ENCODE measurements at regions not wholly inside any gene's neighbourhood (a gene's known extent, or its start where the extent isn't known, plus 50 kb on each side); places are given as distances from the start of the nearest gene placed in this dataset.
A peak's percentile ranks its signal among the peaks of the same experiment; 100 is the strongest.

- Histone ChIP-seq H3K27me3 (replicated peaks; ENCODE audit: control insufficient read depth, insufficient read depth, low read length) (no peaks in the 10 kb centered on the region), H3K9me3 (ENCODE audit: control insufficient read depth, low read length) (no peaks in the 10 kb centered on the region), H3K4me1 (ENCODE audit: control insufficient read depth, insufficient read depth, low read length) (peaks cover 3% of the 10 kb centered on the region), H3K9ac (ENCODE audit: low read length) (no peak overlapping the region), H3K36me3 (ENCODE audit: control insufficient read depth, insufficient read depth, low read length, severe bottlenecking) (no peaks in the 10 kb centered on the region), H3K4me3 (ENCODE audit: low read length) (no peak overlapping the region)
- DNase-seq (ENCODE audit: low read depth) = no peak
Observed at GRCh38 chr3:73867524-73867923, 242.8 kb upstream of the PDZRN3 start.

GRCh38 chr3:73866846-73867245, 242.1 kb upstream of the PDZRN3 start:
- Histone ChIP-seq H3K4me3 (ENCODE audit: low read length) (no peak overlapping the region), H3K9ac (ENCODE audit: low read length) (no peak overlapping the region), H3K36me3 (ENCODE audit: control insufficient read depth, insufficient read depth, low read length, severe bottlenecking) (no peaks in the 10 kb centered on the region), H3K4me1 (ENCODE audit: control insufficient read depth, insufficient read depth, low read length) (peaks cover 3% of the 10 kb centered on the region), H3K27me3 (replicated peaks; ENCODE audit: control insufficient read depth, insufficient read depth, low read length) (no peaks in the 10 kb centered on the region), H3K9me3 (ENCODE audit: control insufficient read depth, low read length) (no peaks in the 10 kb centered on the region)
- no peak for DNase-seq (ENCODE audit: low read depth)

GRCh38 chr3:73863546-73864079, 238.9 kb upstream of the PDZRN3 start:
- H3K4me1 ChIP-seq (ENCODE audit: control insufficient read depth, insufficient read depth, low read length) = peaks cover 3% of the 10 kb centered on the region
- H3K36me3 ChIP-seq (ENCODE audit: control insufficient read depth, insufficient read depth, low read length, severe bottlenecking) = no peaks in the 10 kb centered on the region
- no peaks in the 10 kb centered on the region for H3K27me3 ChIP-seq (replicated peaks; ENCODE audit: control insufficient read depth, insufficient read depth, low read length)
- no peaks in the 10 kb centered on the region for H3K9me3 ChIP-seq (ENCODE audit: control insufficient read depth, low read length)
- no peak for DNase-seq (ENCODE audit: low read depth)
- no peak overlapping the region for H3K4me3 ChIP-seq (ENCODE audit: low read length)
- no peak overlapping the region for H3K9ac ChIP-seq (ENCODE audit: low read length)

GRCh38 chr3:73855813-73856212, 231.1 kb upstream of the PDZRN3 start:
- H3K36me3 ChIP-seq (ENCODE audit: control insufficient read depth, insufficient read depth, low read length, severe bottlenecking) = no peaks in the 10 kb centered on the region
- no peak for DNase-seq (ENCODE audit: low read depth)
- H3K9ac ChIP-seq (ENCODE audit: low read length) = no peak overlapping the region
- H3K4me1 ChIP-seq (ENCODE audit: control insufficient read depth, insufficient read depth, low read length) = no peaks in the 10 kb centered on the region
- no peaks in the 10 kb centered on the region for H3K27me3 ChIP-seq (replicated peaks; ENCODE audit: control insufficient read depth, insufficient read depth, low read length)
- H3K4me3 ChIP-seq (ENCODE audit: low read length) = no peak overlapping the region
- no peaks in the 10 kb centered on the region for H3K9me3 ChIP-seq (ENCODE audit: control insufficient read depth, low read length)

- no peak overlapping the region for H3K4me3 ChIP-seq (ENCODE audit: low read length)
- H3K27me3 ChIP-seq (replicated peaks; ENCODE audit: control insufficient read depth, insufficient read depth, low read length) = no peaks in the 10 kb centered on the region
- H3K9me3 ChIP-seq (ENCODE audit: control insufficient read depth, low read length) = no peaks in the 10 kb centered on the region
- H3K9ac ChIP-seq (ENCODE audit: low read length) = peak overlapping the region; percentile 6
- DNase-seq (ENCODE audit: low read depth) = peak; percentile 79
- peaks cover 5% of the 10 kb centered on the region for H3K4me1 ChIP-seq (ENCODE audit: control insufficient read depth, insufficient read depth, low read length)
- H3K36me3 ChIP-seq (ENCODE audit: control insufficient read depth, insufficient read depth, low read length, severe bottlenecking) = no peaks in the 10 kb centered on the region
Observed at GRCh38 chr3:73848173-73848906, 223.6 kb upstream of the PDZRN3 start.

GRCh38 chr3:73846951-73847350, 222.2 kb upstream of the PDZRN3 start:
- Histone ChIP-seq H3K36me3 (ENCODE audit: control insufficient read depth, insufficient read depth, low read length, severe bottlenecking) (no peaks in the 10 kb centered on the region), H3K9ac (ENCODE audit: low read length) (no peak overlapping the region), H3K9me3 (ENCODE audit: control insufficient read depth, low read length) (no peaks in the 10 kb centered on the region), H3K27me3 (replicated peaks; ENCODE audit: control insufficient read depth, insufficient read depth, low read length) (no peaks in the 10 kb centered on the region), H3K4me1 (ENCODE audit: control insufficient read depth, insufficient read depth, low read length) (peaks cover 5% of the 10 kb centered on the region), H3K4me3 (ENCODE audit: low read length) (no peak overlapping the region)
- no peak for DNase-seq (ENCODE audit: low read depth)

GRCh38 chr3:73839032-73839431, 214.3 kb upstream of the PDZRN3 start:
- H3K9me3 ChIP-seq (ENCODE audit: control insufficient read depth, low read length) = peaks cover 22% of the 10 kb centered on the region
- no peak for DNase-seq (ENCODE audit: low read depth)
- no peak overlapping the region for H3K9ac ChIP-seq (ENCODE audit: low read length)
- no peaks in the 10 kb centered on the region for H3K4me1 ChIP-seq (ENCODE audit: control insufficient read depth, insufficient read depth, low read length)
- H3K27me3 ChIP-seq (replicated peaks; ENCODE audit: control insufficient read depth, insufficient read depth, low read length) = no peaks in the 10 kb centered on the region
- no peak overlapping the region for H3K4me3 ChIP-seq (ENCODE audit: low read length)
- H3K36me3 ChIP-seq (ENCODE audit: control insufficient read depth, insufficient read depth, low read length, severe bottlenecking) = no peaks in the 10 kb centered on the region

GRCh38 chr3:73835945-73836344, 211.2 kb upstream of the PDZRN3 start:
- Histone ChIP-seq H3K4me3 (ENCODE audit: low read length) (no peak overlapping the region), H3K4me1 (ENCODE audit: control insufficient read depth, insufficient read depth, low read length) (peaks cover 5% of the 10 kb centered on the region), H3K36me3 (ENCODE audit: control insufficient read depth, insufficient read depth, low read length, severe bottlenecking) (no peaks in the 10 kb centered on the region), H3K9ac (ENCODE audit: low read length) (no peak overlapping the region), H3K9me3 (ENCODE audit: control insufficient read depth, low read length) (peaks cover 22% of the 10 kb centered on the region), H3K27me3 (replicated peaks; ENCODE audit: control insufficient read depth, insufficient read depth, low read length) (no peaks in the 10 kb centered on the region)
- DNase-seq (ENCODE audit: low read depth) = no peak

- Histone ChIP-seq H3K4me3 (ENCODE audit: low read length) (no peak overlapping the region), H3K9me3 (ENCODE audit: control insufficient read depth, low read length) (peaks cover 22% of the 10 kb centered on the region), H3K9ac (ENCODE audit: low read length) (no peak overlapping the region), H3K27me3 (replicated peaks; ENCODE audit: control insufficient read depth, insufficient read depth, low read length) (no peaks in the 10 kb centered on the region), H3K4me1 (ENCODE audit: control insufficient read depth, insufficient read depth, low read length) (peaks cover 17% of the 10 kb centered on the region), H3K36me3 (ENCODE audit: control insufficient read depth, insufficient read depth, low read length, severe bottlenecking) (no peaks in the 10 kb centered on the region)
- no peak for DNase-seq (ENCODE audit: low read depth)
Observed at GRCh38 chr3:73832426-73832825, 207.7 kb upstream of the PDZRN3 start.

- H3K9ac ChIP-seq (ENCODE audit: low read length) = no peak overlapping the region
- peaks cover 26% of the 10 kb centered on the region for H3K4me1 ChIP-seq (ENCODE audit: control insufficient read depth, insufficient read depth, low read length)
- no peaks in the 10 kb centered on the region for H3K9me3 ChIP-seq (ENCODE audit: control insufficient read depth, low read length)
- H3K36me3 ChIP-seq (ENCODE audit: control insufficient read depth, insufficient read depth, low read length, severe bottlenecking) = no peaks in the 10 kb centered on the region
- no peaks in the 10 kb centered on the region for H3K27me3 ChIP-seq (replicated peaks; ENCODE audit: control insufficient read depth, insufficient read depth, low read length)
- DNase-seq (ENCODE audit: low read depth) = no peak
- no peak overlapping the region for H3K4me3 ChIP-seq (ENCODE audit: low read length)
Observed at GRCh38 chr3:73828348-73828747, 203.6 kb upstream of the PDZRN3 start.

- DNase-seq (ENCODE audit: low read depth) = no peak
- Histone ChIP-seq H3K27me3 (replicated peaks; ENCODE audit: control insufficient read depth, insufficient read depth, low read length) (no peaks in the 10 kb centered on the region), H3K9me3 (ENCODE audit: control insufficient read depth, low read length) (no peaks in the 10 kb centered on the region), H3K4me3 (ENCODE audit: low read length) (peak overlapping the region; percentile 13), H3K4me1 (ENCODE audit: control insufficient read depth, insufficient read depth, low read length) (peaks cover 32% of the 10 kb centered on the region), H3K36me3 (ENCODE audit: control insufficient read depth, insufficient read depth, low read length, severe bottlenecking) (no peaks in the 10 kb centered on the region), H3K9ac (ENCODE audit: low read length) (peak overlapping the region; percentile 69)
Observed at GRCh38 chr3:73827725-73828211, 203.0 kb upstream of the PDZRN3 start.
